SK-N-SH (cell line): ENCODE measurements at regions not wholly inside any gene's neighbourhood (a gene's known extent, or its start where the extent isn't known, plus 50 kb on each side); places are given as distances from the start of the nearest gene placed in this dataset.
"Not testable (repeated sequence)": the region's sequence is repeated elsewhere in the genome, so short reads cannot be mapped to it uniquely, and the experiment has no call there.

Source experiments
- CTCF ChIA-PET: fragments of 300-600, 350-600 bp; formaldehyde crosslinking; extraction: SDS; loops from one replicate; lab custom pipeline; 2021; lab: Yijun Ruan, JAX
- POLR2A ChIA-PET: fragments of 350-600 bp; sonication (Branson Sonifier 250); formaldehyde crosslinking; extraction: SDS; loops from one replicate; lab custom pipeline; 2020; ENCODE audit warnings: antibody characterized with exemption, inconsistent platforms; lab: Yijun Ruan, JAX
- DNase-seq: peaks from one replicate; pipeline ENCODE4 v3.0.0; 2012
- H2AFZ ChIP-seq: fragments of 200-600 bp; sonication (generic); 2 replicates; pipeline ENCODE4 v1.8.1; 2016; ENCODE audit warnings: antibody characterized with exemption, mild to moderate bottlenecking, low read depth
- H3F3A ChIP-seq: fragments of 200-600 bp; sonication (generic); replicated peaks from 2 replicates; pipeline ENCODE3; 2016; ENCODE audit warnings: antibody characterized with exemption, mild to moderate bottlenecking; ENCODE audit not compliant: insufficient read depth
- H3K27ac ChIP-seq, 2 experiments: fragments of 200-500 bp in 1 of 2; fragments of 200-600 bp in 1 of 2; sonication (Bioruptor generic) in 1 of 2; sonication (generic), shearing (Covaris generic) in 1 of 2; 2 replicates each; pipeline versions ENCODE4 v1.5.1 to v1.6.1; 2014 to 2016; ENCODE audit warnings: low read depth in 2 of 2, inconsistent platforms in 1 of 2, low read length in 1 of 2, mild to moderate bottlenecking in 1 of 2, mixed read lengths in 1 of 2
- H3K27me3 ChIP-seq: fragments of 200-600 bp; sonication (generic), shearing (Covaris generic); 2 replicates; pipeline ENCODE4 v1.6.1; 2016; ENCODE audit warnings: mixed run types; ENCODE audit not compliant: insufficient read depth
- H3K36me3 ChIP-seq, 2 experiments: fragments of 200-500 bp in 1 of 2; fragments of 200-600 bp in 1 of 2; sonication (Bioruptor generic) in 1 of 2; sonication (generic) in 1 of 2; replicated peaks in 1 of 2; 2 replicates each; pipeline versions ENCODE3 to v1.5.1; 2014 to 2016; ENCODE audit warnings: low read length in 1 of 2, mild to moderate bottlenecking in 1 of 2; ENCODE audit not compliant: insufficient read depth in 2 of 2, control insufficient read depth in 1 of 2
- H3K4me1 ChIP-seq, 2 experiments: fragments of 200-500 bp in 1 of 2; fragments of 200-600 bp in 1 of 2; sonication (Bioruptor generic) in 1 of 2; sonication (generic), shearing (Covaris generic) in 1 of 2; 2 replicates each; pipeline versions ENCODE4 v1.5.1 to v1.6.1; 2014 to 2016; ENCODE audit warnings: low read depth in 1 of 2, low read length in 1 of 2, mixed run types in 1 of 2; ENCODE audit not compliant: insufficient read depth in 2 of 2, control insufficient read depth in 1 of 2
- H3K4me2 ChIP-seq: fragments of 200-600 bp; sonication (generic), shearing (Covaris generic); 2 replicates; pipeline ENCODE4 v1.6.1; 2017; ENCODE audit warnings: mixed run types
- H3K4me3 ChIP-seq, 2 experiments: fragments of 200-500 bp in 1 of 2; fragments of 200-600 bp in 1 of 2; sonication (Bioruptor generic) in 1 of 2; sonication (generic), shearing (Covaris generic) in 1 of 2; 2 replicates each; pipeline versions ENCODE4 v1.5.1 to v1.8.1; 2014 to 2016; ENCODE audit warnings: low read depth in 2 of 2, inconsistent platforms in 1 of 2, low read length in 1 of 2, mild to moderate bottlenecking in 1 of 2, mixed read lengths in 1 of 2, moderate library complexity in 1 of 2
- H3K79me2 ChIP-seq: fragments of 200-600 bp; sonication (generic); 2 replicates; pipeline ENCODE4 v1.8.1; 2017; ENCODE audit warnings: mild to moderate bottlenecking; ENCODE audit not compliant: insufficient read depth
- H3K9ac ChIP-seq: fragments of 200-600 bp; sonication (generic); 2 replicates; pipeline ENCODE4 v1.6.1; 2017; ENCODE audit warnings: mixed run types
- H3K9me2 ChIP-seq: fragments of 200-600 bp; sonication (generic); 2 replicates; pipeline ENCODE4 v1.6.1; 2017; ENCODE audit warnings: mixed run types
- H3K9me3 ChIP-seq: fragments of 200-600 bp; sonication (generic); 2 replicates; pipeline ENCODE4 v1.6.1; 2017; ENCODE audit warnings: mixed run types, mild to moderate bottlenecking, moderate library complexity
- H4K20me1 ChIP-seq: fragments of 200-600 bp; sonication (generic); 2 replicates; pipeline ENCODE4 v1.6.1; 2017; ENCODE audit warnings: mild to moderate bottlenecking, mixed run types; ENCODE audit not compliant: insufficient read depth
- CHD2 ChIP-seq: fragments of 150-350 bp; IDR thresholded peaks from 2 replicates; pipeline ENCODE4 v1.6.1; 2018; ENCODE audit warnings: low read length; ENCODE audit not compliant: partially characterized antibody
- FOSL2 ChIP-seq: IDR thresholded peaks from 2 replicates; pipeline ENCODE4 v1.4.0; 2012; ENCODE audit warnings: low read depth, mild to moderate bottlenecking, moderate library complexity, borderline replicate concordance
- FOXJ3 ChIP-seq: sonication (generic); formaldehyde crosslinking; IDR thresholded peaks from 2 replicates; pipeline ENCODE4 v1.5.1; 2020; ENCODE audit warnings: mild to moderate bottlenecking, missing genetic modification reagents
- FOXM1 ChIP-seq: IDR thresholded peaks from 2 replicates; pipeline ENCODE4 v1.4.0; 2012; ENCODE audit warnings: low read depth, mild to moderate bottlenecking
- GABPA ChIP-seq: IDR thresholded peaks from 2 replicates; pipeline ENCODE4 v1.4.0; 2012; ENCODE audit warnings: low read depth, mild to moderate bottlenecking
- GATA2 ChIP-seq: sonication (generic); formaldehyde crosslinking; IDR thresholded peaks from 2 replicates; pipeline ENCODE4 v1.5.0; 2020; ENCODE audit warnings: mild to moderate bottlenecking, missing genetic modification reagents
- JUND ChIP-seq: IDR thresholded peaks from 2 replicates; pipeline ENCODE4 v1.4.0; 2012
- MEF2A ChIP-seq: IDR thresholded peaks from 2 replicates; pipeline ENCODE4 v1.4.0; 2012; ENCODE audit warnings: low read depth, borderline replicate concordance
- NRF1 ChIP-seq: IDR thresholded peaks from 2 replicates; pipeline ENCODE4 v1.6.1; 2012; ENCODE audit warnings: low read depth, mild to moderate bottlenecking, low read length
- RAD21 ChIP-seq: IDR thresholded peaks from 2 replicates; pipeline ENCODE4 v1.6.1; 2012; ENCODE audit warnings: mild to moderate bottlenecking, low read length
- RCOR1 ChIP-seq: fragments of 150-350 bp; IDR thresholded peaks from 2 replicates; pipeline ENCODE4 v1.6.1; 2017; ENCODE audit warnings: antibody characterized with exemption, low read length
- RFX5 ChIP-seq: IDR thresholded peaks from 2 replicates; pipeline ENCODE4 v1.6.1; 2012; ENCODE audit warnings: mild to moderate bottlenecking, improper control_type of control experiment, low read length
- SMC3 ChIP-seq: IDR thresholded peaks from 2 replicates; pipeline ENCODE4 v1.6.1; 2012; ENCODE audit warnings: low read depth, low read length, improper control_type of control experiment
- TAF1 ChIP-seq: IDR thresholded peaks from 2 replicates; pipeline ENCODE4 v1.6.1; 2012; ENCODE audit warnings: low read depth, mild to moderate bottlenecking, low read length, moderate library complexity, borderline replicate concordance
- WGBS: methylation state at CpG from one replicate; pipeline ENCODE4 v1.1.6; 2017; ENCODE audit warnings: low lambda C conversion rate; 5-methylcytosine and 5-hydroxymethylcytosine counted together
- TF ChIP-seq, protein P1 (sequence below): IDR thresholded peaks from 2 replicates; pipeline ENCODE4 v1.4.0; 2012; ENCODE audit warnings: low read depth, borderline replicate concordance
- TF ChIP-seq, protein P2 (sequence below): fragments of 200-600 bp; sonication (generic); IDR thresholded peaks from 2 replicates; pipeline ENCODE4 v1.6.1; 2017; ENCODE audit warnings: antibody characterized with exemption, mild to moderate bottlenecking, moderate library complexity

GRCh38 chr10:53490553-53490952 lies 718.0 kb upstream of the MBL2 start (continued):
- no peak for TF ChIP-seq SMC3
- TF ChIP-seq RCOR1: no peak
- no peak for TF ChIP-seq CHD2
- no peak for TF ChIP-seq FOXJ3 (CRISPR knock-in tag)

- POLR2A ChIA-PET: no interaction called here
- CTCF ChIA-PET: interaction anchor here (1.2 kb wide), 1 partner anchor 10 kb away, joined by 3 read pairs; no protein-coding TSS in a partner anchor
- Histone ChIP-seq H3K9me2 (no peaks in the 10 kb centered on the region), H3K4me3 (no peak overlapping the region), H2AFZ (no peak overlapping the region), H3K9me3 (no peaks in the 10 kb centered on the region), H3K9ac (no peak overlapping the region), H3K79me2 (no peaks in the 10 kb centered on the region), H3K27me3 (no peaks in the 10 kb centered on the region), H3K36me3 (no peaks in the 10 kb centered on the region)
- no peak for DNase-seq
- TF ChIP-seq RAD21 (no peak), GABPA (no peak), FOXM1 (no peak), TAF1 (no peak), GATA2 (CRISPR knock-in tag) (no peak), RFX5 (no peak), FOSL2 (no peak), SMC3 (no peak)
- TF ChIP-seq, protein P1, sequence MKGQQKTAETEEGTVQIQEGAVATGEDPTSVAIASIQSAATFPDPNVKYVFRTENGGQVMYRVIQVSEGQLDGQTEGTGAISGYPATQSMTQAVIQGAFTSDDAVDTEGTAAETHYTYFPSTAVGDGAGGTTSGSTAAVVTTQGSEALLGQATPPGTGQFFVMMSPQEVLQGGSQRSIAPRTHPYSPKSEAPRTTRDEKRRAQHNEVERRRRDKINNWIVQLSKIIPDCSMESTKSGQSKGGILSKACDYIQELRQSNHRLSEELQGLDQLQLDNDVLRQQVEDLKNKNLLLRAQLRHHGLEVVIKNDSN: no peak
- TF ChIP-seq, all 33 proteins: peak for 0
- H3K4me1 ChIP-seq: no peaks in the 10 kb centered on the region; a peak in 1 of 4 replicates
- WGBS: 39% methylated on average over 5 of the region's 5 CpGs
- H4K20me1 ChIP-seq: no peaks in the 10 kb centered on the region
- H3K4me2 ChIP-seq: no peak overlapping the region
- H3F3A ChIP-seq: no peaks in the 10 kb centered on the region
- no peak overlapping the region for H3K27ac ChIP-seq
These were observed 717.0 kb upstream of the MBL2 start for GRCh38 chr10:53489335-53490182.

- H3K36me3 ChIP-seq: no peaks in the 10 kb centered on the region
- H3K9me3 ChIP-seq: no peaks in the 10 kb centered on the region
- H3F3A ChIP-seq: no peaks in the 10 kb centered on the region
- 51% methylated on average over 13 of the region's 17 CpGs for WGBS
- H3K9ac ChIP-seq: no peak overlapping the region
- CTCF ChIA-PET: no interaction called here
- H3K4me3 ChIP-seq: no peak overlapping the region
- no peak overlapping the region for H2AFZ ChIP-seq
- H3K9me2 ChIP-seq: no peaks in the 10 kb centered on the region
- no peak overlapping the region for H3K27ac ChIP-seq
- no peaks in the 10 kb centered on the region for H4K20me1 ChIP-seq
- no peak for DNase-seq
- H3K27me3 ChIP-seq: no peaks in the 10 kb centered on the region
- H3K4me2 ChIP-seq: no peak overlapping the region
- no peaks in the 10 kb centered on the region for H3K79me2 ChIP-seq
- no peaks in the 10 kb centered on the region; a peak in 1 of 4 replicates for H3K4me1 ChIP-seq
- TF ChIP-seq RFX5 (no peak), JUND (no peak), FOSL2 (no peak), RAD21 (no peak), MEF2A (no peak), NRF1 (no peak), TAF1 (no peak)
- TF ChIP-seq, protein P2, sequence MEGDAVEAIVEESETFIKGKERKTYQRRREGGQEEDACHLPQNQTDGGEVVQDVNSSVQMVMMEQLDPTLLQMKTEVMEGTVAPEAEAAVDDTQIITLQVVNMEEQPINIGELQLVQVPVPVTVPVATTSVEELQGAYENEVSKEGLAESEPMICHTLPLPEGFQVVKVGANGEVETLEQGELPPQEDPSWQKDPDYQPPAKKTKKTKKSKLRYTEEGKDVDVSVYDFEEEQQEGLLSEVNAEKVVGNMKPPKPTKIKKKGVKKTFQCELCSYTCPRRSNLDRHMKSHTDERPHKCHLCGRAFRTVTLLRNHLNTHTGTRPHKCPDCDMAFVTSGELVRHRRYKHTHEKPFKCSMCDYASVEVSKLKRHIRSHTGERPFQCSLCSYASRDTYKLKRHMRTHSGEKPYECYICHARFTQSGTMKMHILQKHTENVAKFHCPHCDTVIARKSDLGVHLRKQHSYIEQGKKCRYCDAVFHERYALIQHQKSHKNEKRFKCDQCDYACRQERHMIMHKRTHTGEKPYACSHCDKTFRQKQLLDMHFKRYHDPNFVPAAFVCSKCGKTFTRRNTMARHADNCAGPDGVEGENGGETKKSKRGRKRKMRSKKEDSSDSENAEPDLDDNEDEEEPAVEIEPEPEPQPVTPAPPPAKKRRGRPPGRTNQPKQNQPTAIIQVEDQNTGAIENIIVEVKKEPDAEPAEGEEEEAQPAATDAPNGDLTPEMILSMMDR: no peak
- TF ChIP-seq, all 33 proteins: peak for 0
- POLR2A ChIA-PET: no interaction called here
These were observed 714.7 kb upstream of the MBL2 start for GRCh38 chr10:53487019-53487983.

GRCh38 chr10:53485422-53485821 lies 712.8 kb upstream of the MBL2 start:
- H3K4me2 ChIP-seq, H3K9ac ChIP-seq, H3K9me3 ChIP-seq, H3K4me1 ChIP-seq, H2AFZ ChIP-seq, H3K36me3 ChIP-seq, H4K20me1 ChIP-seq, POLR2A ChIA-PET, H3K9me2 ChIP-seq, H3K27ac ChIP-seq, H3K27me3 ChIP-seq, H3K4me3 ChIP-seq, DNase-seq, H3F3A ChIP-seq, H3K79me2 ChIP-seq: not testable (repeated sequence)
- CTCF ChIA-PET: interaction anchor here (0.7 kb wide), 1 partner anchor 10 kb away, joined by 3 read pairs; no protein-coding TSS in a partner anchor
- 15% methylated on average over 4 of the region's 4 CpGs for WGBS
